ENCODE measurements at regions not wholly inside any gene's neighbourhood (a gene's known extent, or its start where the extent isn't known, plus 50 kb on each side); places are given as distances from the start of the nearest gene placed in this dataset.

DNA sequence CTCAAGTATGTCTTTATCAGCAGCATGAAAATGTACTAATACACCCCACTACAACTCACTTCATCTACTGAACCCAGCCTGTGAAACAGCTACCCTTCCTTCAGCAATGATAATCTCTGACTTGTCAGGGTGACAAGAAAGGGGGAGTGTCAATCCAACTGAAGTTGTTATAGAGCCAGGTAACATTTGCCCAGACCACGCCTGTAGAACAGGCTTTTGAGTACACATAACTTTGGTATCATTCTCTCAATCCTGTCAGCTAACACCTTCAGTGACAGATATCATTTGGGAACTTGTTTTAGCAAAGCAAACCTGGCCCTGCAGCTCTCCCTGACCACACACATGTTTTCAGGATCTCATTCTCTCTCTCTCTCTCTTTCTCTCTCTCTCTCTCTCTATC is 592.2 kb downstream of the SMARCA1 start:
- TF ChIP-seq TEAD4 (IDR thresholded peaks at IDR 0.05), result no peak
- no peak for TF ChIP-seq YY1 (IDR thresholded peaks at IDR 0.05; ENCODE audit: low read depth)
- TF ChIP-seq, protein P1, sequence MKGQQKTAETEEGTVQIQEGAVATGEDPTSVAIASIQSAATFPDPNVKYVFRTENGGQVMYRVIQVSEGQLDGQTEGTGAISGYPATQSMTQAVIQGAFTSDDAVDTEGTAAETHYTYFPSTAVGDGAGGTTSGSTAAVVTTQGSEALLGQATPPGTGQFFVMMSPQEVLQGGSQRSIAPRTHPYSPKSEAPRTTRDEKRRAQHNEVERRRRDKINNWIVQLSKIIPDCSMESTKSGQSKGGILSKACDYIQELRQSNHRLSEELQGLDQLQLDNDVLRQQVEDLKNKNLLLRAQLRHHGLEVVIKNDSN (IDR thresholded peaks at IDR 0.05), result no peak
- TF ChIP-seq RAD21 (IDR thresholded peaks at IDR 0.05; ENCODE audit: low read depth), result no peak
- TF ChIP-seq, protein P2, sequence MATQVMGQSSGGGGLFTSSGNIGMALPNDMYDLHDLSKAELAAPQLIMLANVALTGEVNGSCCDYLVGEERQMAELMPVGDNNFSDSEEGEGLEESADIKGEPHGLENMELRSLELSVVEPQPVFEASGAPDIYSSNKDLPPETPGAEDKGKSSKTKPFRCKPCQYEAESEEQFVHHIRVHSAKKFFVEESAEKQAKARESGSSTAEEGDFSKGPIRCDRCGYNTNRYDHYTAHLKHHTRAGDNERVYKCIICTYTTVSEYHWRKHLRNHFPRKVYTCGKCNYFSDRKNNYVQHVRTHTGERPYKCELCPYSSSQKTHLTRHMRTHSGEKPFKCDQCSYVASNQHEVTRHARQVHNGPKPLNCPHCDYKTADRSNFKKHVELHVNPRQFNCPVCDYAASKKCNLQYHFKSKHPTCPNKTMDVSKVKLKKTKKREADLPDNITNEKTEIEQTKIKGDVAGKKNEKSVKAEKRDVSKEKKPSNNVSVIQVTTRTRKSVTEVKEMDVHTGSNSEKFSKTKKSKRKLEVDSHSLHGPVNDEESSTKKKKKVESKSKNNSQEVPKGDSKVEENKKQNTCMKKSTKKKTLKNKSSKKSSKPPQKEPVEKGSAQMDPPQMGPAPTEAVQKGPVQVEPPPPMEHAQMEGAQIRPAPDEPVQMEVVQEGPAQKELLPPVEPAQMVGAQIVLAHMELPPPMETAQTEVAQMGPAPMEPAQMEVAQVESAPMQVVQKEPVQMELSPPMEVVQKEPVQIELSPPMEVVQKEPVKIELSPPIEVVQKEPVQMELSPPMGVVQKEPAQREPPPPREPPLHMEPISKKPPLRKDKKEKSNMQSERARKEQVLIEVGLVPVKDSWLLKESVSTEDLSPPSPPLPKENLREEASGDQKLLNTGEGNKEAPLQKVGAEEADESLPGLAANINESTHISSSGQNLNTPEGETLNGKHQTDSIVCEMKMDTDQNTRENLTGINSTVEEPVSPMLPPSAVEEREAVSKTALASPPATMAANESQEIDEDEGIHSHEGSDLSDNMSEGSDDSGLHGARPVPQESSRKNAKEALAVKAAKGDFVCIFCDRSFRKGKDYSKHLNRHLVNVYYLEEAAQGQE (IDR thresholded peaks at IDR 0.05; ENCODE audit: low read depth), result no peak
- TF ChIP-seq FOXM1 (IDR thresholded peaks at IDR 0.05; ENCODE audit: borderline replicate concordance, low read depth), result no peak
- no peak for TF ChIP-seq TAF1 (IDR thresholded peaks at IDR 0.05; ENCODE audit: low read depth)
- TF ChIP-seq EP300 (IDR thresholded peaks at IDR 0.05; ENCODE audit: borderline replicate concordance), result no peak
- no peak for TF ChIP-seq CREB1 (IDR thresholded peaks at IDR 0.05; ENCODE audit: low read depth)
- no peak for TF ChIP-seq EGR1 (IDR thresholded peaks at IDR 0.05)
- no peak for TF ChIP-seq NFIC (IDR thresholded peaks at IDR 0.05)
